HPDE6-E6E7 (cell line): ENCODE measurements at regions not wholly inside any gene's neighbourhood (a gene's known extent, or its start where the extent isn't known, plus 50 kb on each side); places are given as distances from the start of the nearest gene placed in this dataset.
"Not testable (repeated sequence)": the region's sequence is repeated elsewhere in the genome, so short reads cannot be mapped to it uniquely, and the experiment has no call there.

Experiments
- DNase-seq: peaks from one replicate; pipeline ENCODE4 v3.0.0; 2011; ENCODE audit warnings: missing footprints; ENCODE audit errors: extremely low spot score

GRCh38 chr1:199780948-199781670, 246.4 kb upstream of the NR5A2 start:
- DNase-seq: peak; percentile 29

GRCh38 chr1:199784138-199784895, 243.2 kb upstream of the NR5A2 start:
- DNase-seq: no peak

GRCh38 chr1:199786695-199787094, 240.8 kb upstream of the NR5A2 start:
- DNase-seq: no peak

- DNase-seq: no peak
Observed at GRCh38 chr1:199789141-199789540, 238.4 kb upstream of the NR5A2 start.

- DNase-seq: no peak
Observed at GRCh38 chr1:199791495-199791894, 236.0 kb upstream of the NR5A2 start.

- no peak for DNase-seq
Observed at GRCh38 chr1:199792874-199793273, 234.6 kb upstream of the NR5A2 start.

GRCh38 chr1:199794105-199794863, 233.2 kb upstream of the NR5A2 start:
- no peak for DNase-seq

- no peak for DNase-seq
Observed at GRCh38 chr1:199799116-199799515, 228.4 kb upstream of the NR5A2 start.

GRCh38 chr1:199804526-199804925, 223.0 kb upstream of the NR5A2 start:
- no peak for DNase-seq

- no peak for DNase-seq
Observed at GRCh38 chr1:199808110-199808870, 219.2 kb upstream of the NR5A2 start.

- DNase-seq: no peak
Observed at GRCh38 chr1:199809311-199809710, 218.2 kb upstream of the NR5A2 start.

GRCh38 chr1:199811163-199811562, 216.3 kb upstream of the NR5A2 start:
- DNase-seq: no peak

- no peak for DNase-seq
Observed at GRCh38 chr1:199813198-199813597, 214.3 kb upstream of the NR5A2 start.

- no peak for DNase-seq
Observed at GRCh38 chr1:199815947-199816346, 211.6 kb upstream of the NR5A2 start.

GRCh38 chr1:199817266-199817665, 210.2 kb upstream of the NR5A2 start:
- DNase-seq: no peak

GRCh38 chr1:199821029-199821779, 206.3 kb upstream of the NR5A2 start:
- DNase-seq: no peak

- DNase-seq: no peak
Observed at GRCh38 chr1:199832451-199832850, 195.1 kb upstream of the NR5A2 start.

GRCh38 chr1:199834711-199835110, 192.8 kb upstream of the NR5A2 start:
- no peak for DNase-seq

GRCh38 chr1:199836430-199836829, 191.1 kb upstream of the NR5A2 start:
- no peak for DNase-seq

- no peak for DNase-seq
Observed at GRCh38 chr1:199837321-199837720, 190.2 kb upstream of the NR5A2 start.

GRCh38 chr1:199839608-199840007, 187.9 kb upstream of the NR5A2 start:
- not testable (repeated sequence) for DNase-seq
